CD4-positive, alpha-beta T cell (primary cell): ENCODE measurements at regions not wholly inside any gene's neighbourhood (a gene's known extent, or its start where the extent isn't known, plus 50 kb on each side); places are given as distances from the start of the nearest gene placed in this dataset.

Experiments
- ATAC-seq: fragments of 200-7000 bp; cut with Tn5 transposase; one replicate; pipeline ENCODE4 v1.10.0; 2022; ENCODE audit warnings: mild to moderate bottlenecking; ENCODE audit not compliant: poor library complexity
- CTCF ChIA-PET: fragments of 350-600 bp; sonication (Branson Sonifier 250); formaldehyde crosslinking; loops from one replicate; lab custom pipeline; 2021; ENCODE audit warnings: antibody characterized with exemption, inconsistent platforms; lab: Charles Lee
- POLR2A ChIA-PET: fragments of 350-600 bp; sonication (Branson Sonifier 250); formaldehyde crosslinking; loops from one replicate; lab custom pipeline; 2021; ENCODE audit warnings: antibody characterized with exemption, inconsistent platforms; lab: Charles Lee
- DNase-seq, 14 experiments: peaks; one replicate each; pipeline ENCODE4 v3.0.0-alpha.2; 2013 to 2020; ENCODE audit warnings: mixed read lengths in 2 of 14
- H3K27ac ChIP-seq, 2 donors: one replicate each; pipeline versions ENCODE4 v1.5.1 to v1.7.0; 2013; ENCODE audit warnings: low read length in 2 of 2, low read depth in 1 of 2, mild to moderate bottlenecking in 1 of 2
- H3K27me3 ChIP-seq, 2 experiments: 1 replicate in 1 of 2; 2 replicates in 1 of 2; pipeline versions ENCODE4 v1.6.1 to v1.7.0; 2013; ENCODE audit warnings: low read length in 2 of 2, control low read depth in 1 of 2, mild to moderate bottlenecking in 1 of 2, moderate library complexity in 1 of 2; ENCODE audit not compliant: insufficient read depth in 2 of 2, control insufficient read depth in 1 of 2
- H3K36me3 ChIP-seq: one replicate; pipeline ENCODE4 v1.6.1; 2013; ENCODE audit warnings: low read length, control low read depth; ENCODE audit not compliant: insufficient read depth
- H3K4me1 ChIP-seq: one replicate; pipeline ENCODE4 v1.6.1; 2013; ENCODE audit warnings: low read length, control low read depth; ENCODE audit not compliant: insufficient read depth
- H3K4me3 ChIP-seq: one replicate; pipeline ENCODE4 v1.5.1; 2013; ENCODE audit warnings: mild to moderate bottlenecking, low read length, moderate library complexity
- H3K9me3 ChIP-seq, 2 experiments: 1 replicate in 1 of 2; 2 replicates in 1 of 2; pipeline versions ENCODE4 v1.6.1 to v1.7.0; 2013; ENCODE audit warnings: low read length in 2 of 2, mild to moderate bottlenecking in 2 of 2, control low read depth in 1 of 2, moderate library complexity in 1 of 2; ENCODE audit not compliant: control insufficient read depth in 1 of 2, insufficient read depth in 1 of 2
- H3K27ac Mint-ChIP-seq: one replicate; pipeline ENCODE4 v1.8.0; 2020; ENCODE audit warnings: mixed read lengths
- H3K27me3 Mint-ChIP-seq: one replicate; pipeline ENCODE4 v1.8.0; 2021; ENCODE audit warnings: mixed read lengths
- H3K36me3 Mint-ChIP-seq: one replicate; pipeline ENCODE4 v1.8.0; 2021; ENCODE audit warnings: low read depth, mixed read lengths
- H3K4me1 Mint-ChIP-seq: one replicate; pipeline ENCODE4 v1.8.0; 2021; ENCODE audit warnings: low read depth, mixed read lengths
- H3K4me3 Mint-ChIP-seq: one replicate; pipeline ENCODE4 v1.8.0; 2020; ENCODE audit warnings: mild to moderate bottlenecking, mixed read lengths
- H3K9me3 Mint-ChIP-seq: one replicate; pipeline ENCODE4 v1.8.0; 2020; ENCODE audit warnings: mixed read lengths
- CTCF ChIP-seq: fragments of 200-600 bp; IDR thresholded peaks from one replicate; pipeline ENCODE4 v1.8.0; 2022; ENCODE audit warnings: antibody characterized with exemption, mild to moderate bottlenecking
- intact Hi-C, 2 experiments: fragments of 100-400 bp; cut with DNase I in 1 of 2; cut with micrococcal nuclease in 1 of 2; formaldehyde crosslinking; loops; one replicate each; pipeline versions ENCODE4 v1.15.1 to v1.9.0; 2023 to 2025; cut with DNase I, micrococcal nuclease

- no peak for DNase-seq
- no peak overlapping the region for H3K27ac ChIP-seq
- ChIA-PET CTCF (no interaction called here), POLR2A (no interaction called here)
- peaks cover 8% of the 10 kb centered on the region for H3K4me1 ChIP-seq
- peaks cover 14% of the 10 kb centered on the region for H3K9me3 Mint-ChIP-seq
- H3K27ac Mint-ChIP-seq = no peak overlapping the region
- H3K27me3 ChIP-seq = no peaks in the 10 kb centered on the region
- peaks cover 14% of the 10 kb centered on the region for H3K4me1 Mint-ChIP-seq
- H3K4me3 Mint-ChIP-seq = no peak overlapping the region
- no peak overlapping the region for H3K4me3 ChIP-seq
- peaks cover 11% of the 10 kb centered on the region for H3K36me3 Mint-ChIP-seq
- intact Hi-C loops = no loop called here
- no peaks in the 10 kb centered on the region for H3K36me3 ChIP-seq
- peaks cover under 1 to 9% of the 10 kb centered on the region in 2 experiments for H3K9me3 ChIP-seq
- H3K27me3 Mint-ChIP-seq = no peaks in the 10 kb centered on the region
- no peak for ATAC-seq
- TF ChIP-seq CTCF = no peak
These were observed 202.7 kb downstream of the ZEB2 start for GRCh38 chr2:144317071-144317738.

GRCh38 chr2:144310889-144311608, 208.9 kb downstream of the ZEB2 start:
- H3K27me3 Mint-ChIP-seq = no peaks in the 10 kb centered on the region
- Histone ChIP-seq H3K4me3 (no peak overlapping the region), H3K4me1 (no peaks in the 10 kb centered on the region), H3K27me3 (no peaks in the 10 kb centered on the region), H3K27ac (no peak overlapping the region), H3K9me3 (peaks cover 3 to 12% of the 10 kb centered on the region in 2 experiments), H3K36me3 (no peaks in the 10 kb centered on the region)
- H3K27ac Mint-ChIP-seq = no peak overlapping the region
- peaks cover 21% of the 10 kb centered on the region for H3K9me3 Mint-ChIP-seq
- intact Hi-C loops = no loop called here
- no peak overlapping the region for H3K4me3 Mint-ChIP-seq
- ATAC-seq (no peak), DNase-seq (no peak)
- no peak for TF ChIP-seq CTCF
- no peaks in the 10 kb centered on the region for H3K4me1 Mint-ChIP-seq
- ChIA-PET CTCF (no interaction called here), POLR2A (no interaction called here)
- peaks cover 25% of the 10 kb centered on the region for H3K36me3 Mint-ChIP-seq

- ATAC-seq (no peak), DNase-seq (no peak)
- H3K4me3 ChIP-seq = no peak overlapping the region
- H3K27ac ChIP-seq = no peak overlapping the region
- intact Hi-C loops = no loop called here
- no peaks in the 10 kb centered on the region for H3K4me1 ChIP-seq
- ChIA-PET CTCF (no interaction called here), POLR2A (no interaction called here)
- Mint-ChIP-seq H3K27ac (no peak overlapping the region), H3K4me3 (no peak overlapping the region), H3K27me3 (no peaks in the 10 kb centered on the region), H3K4me1 (no peaks in the 10 kb centered on the region), H3K36me3 (peaks cover 25% of the 10 kb centered on the region), H3K9me3 (peaks cover 19% of the 10 kb centered on the region)
- no peaks in the 10 kb centered on the region for H3K36me3 ChIP-seq
- TF ChIP-seq CTCF = no peak
- H3K9me3 ChIP-seq = peaks cover 3 to 12% of the 10 kb centered on the region in 2 experiments
- no peaks in the 10 kb centered on the region for H3K27me3 ChIP-seq
These were observed 209.4 kb downstream of the ZEB2 start for GRCh38 chr2:144310484-144310883.
